ENCODE measurements at regions not wholly inside any gene's neighbourhood (a gene's known extent, or its start where the extent isn't known, plus 50 kb on each side); places are given as distances from the start of the nearest gene placed in this dataset.
"Not testable (repeated sequence)": the region's sequence is repeated elsewhere in the genome, so short reads cannot be mapped to it uniquely, and the experiment has no call there.

DNA sequence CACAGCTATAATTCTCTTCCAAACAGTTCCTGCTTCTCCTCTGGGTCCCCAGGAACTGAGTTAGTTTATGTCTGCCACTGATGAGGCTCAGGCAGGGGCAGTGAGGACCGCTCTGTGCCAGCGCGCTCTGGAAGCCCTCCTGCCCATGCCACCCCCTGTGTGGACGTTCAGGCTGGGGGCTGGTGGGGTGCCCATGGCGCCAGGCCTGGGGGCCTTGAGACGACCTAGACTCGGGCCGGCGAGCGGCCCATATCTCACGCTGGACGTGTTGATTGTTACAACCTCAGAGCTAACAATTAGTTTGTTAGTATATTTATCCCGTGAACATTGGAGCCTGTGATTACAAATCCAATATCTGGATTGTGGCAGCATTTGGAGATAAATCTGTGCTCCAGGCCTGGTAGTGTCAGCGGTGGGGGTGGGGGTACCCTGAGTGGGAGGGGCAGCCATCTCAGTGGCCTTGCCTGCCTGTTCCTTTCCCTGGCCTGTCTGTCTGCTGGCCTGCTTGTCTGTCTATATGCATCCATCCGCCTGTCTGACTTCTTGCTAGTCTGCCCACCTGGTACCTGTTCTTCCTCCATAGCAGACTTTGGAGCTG, 256.5 kb upstream of the MVB12B start:
- Histone ChIP-seq H3K36me3 (ENCODE audit: insufficient read depth, low read length, poor library complexity, severe bottlenecking) (no peaks in the 10 kb centered on the region), H3K27me3 (replicated peaks; ENCODE audit: insufficient read depth, low read depth, low read length, poor library complexity) (peaks cover 33% of the 10 kb centered on the region), H3K4me3 (ENCODE audit: low read depth, low read length, poor library complexity, severe bottlenecking) (no peak overlapping the region), H3K27ac (ENCODE audit: low read depth, low read length, poor library complexity, severe bottlenecking) (no peak overlapping the region), H3K4me1 (ENCODE audit: insufficient read depth, low read length, poor library complexity, severe bottlenecking) (no peaks in the 10 kb centered on the region), H3K9me3 (ENCODE audit: low read depth, low read length, poor library complexity, severe bottlenecking) (no peaks in the 10 kb centered on the region)
- BruUV-seq (replicated peaks), result no TSS peak
- no peak for TF ChIP-seq EZH2 (IDR thresholded peaks at IDR 0.05; ENCODE audit: borderline replicate concordance, low read depth, low read length, poor library complexity, severe bottlenecking)
- TF ChIP-seq, protein P1, sequence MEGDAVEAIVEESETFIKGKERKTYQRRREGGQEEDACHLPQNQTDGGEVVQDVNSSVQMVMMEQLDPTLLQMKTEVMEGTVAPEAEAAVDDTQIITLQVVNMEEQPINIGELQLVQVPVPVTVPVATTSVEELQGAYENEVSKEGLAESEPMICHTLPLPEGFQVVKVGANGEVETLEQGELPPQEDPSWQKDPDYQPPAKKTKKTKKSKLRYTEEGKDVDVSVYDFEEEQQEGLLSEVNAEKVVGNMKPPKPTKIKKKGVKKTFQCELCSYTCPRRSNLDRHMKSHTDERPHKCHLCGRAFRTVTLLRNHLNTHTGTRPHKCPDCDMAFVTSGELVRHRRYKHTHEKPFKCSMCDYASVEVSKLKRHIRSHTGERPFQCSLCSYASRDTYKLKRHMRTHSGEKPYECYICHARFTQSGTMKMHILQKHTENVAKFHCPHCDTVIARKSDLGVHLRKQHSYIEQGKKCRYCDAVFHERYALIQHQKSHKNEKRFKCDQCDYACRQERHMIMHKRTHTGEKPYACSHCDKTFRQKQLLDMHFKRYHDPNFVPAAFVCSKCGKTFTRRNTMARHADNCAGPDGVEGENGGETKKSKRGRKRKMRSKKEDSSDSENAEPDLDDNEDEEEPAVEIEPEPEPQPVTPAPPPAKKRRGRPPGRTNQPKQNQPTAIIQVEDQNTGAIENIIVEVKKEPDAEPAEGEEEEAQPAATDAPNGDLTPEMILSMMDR (conservative IDR thresholded peaks at IDR 0.05; ENCODE audit: low read depth, low read length), result no peak
- ChIA-PET CTCF (no interaction called here), POLR2A (ENCODE audit: low non-redundant PET) (no interaction called here)
- intact Hi-C loops (cut with micrococcal nuclease; ENCODE audit: unreplicated experiment), result no loop called here
- DNase-seq (ENCODE audit: low spot score), result no peak

DNA sequence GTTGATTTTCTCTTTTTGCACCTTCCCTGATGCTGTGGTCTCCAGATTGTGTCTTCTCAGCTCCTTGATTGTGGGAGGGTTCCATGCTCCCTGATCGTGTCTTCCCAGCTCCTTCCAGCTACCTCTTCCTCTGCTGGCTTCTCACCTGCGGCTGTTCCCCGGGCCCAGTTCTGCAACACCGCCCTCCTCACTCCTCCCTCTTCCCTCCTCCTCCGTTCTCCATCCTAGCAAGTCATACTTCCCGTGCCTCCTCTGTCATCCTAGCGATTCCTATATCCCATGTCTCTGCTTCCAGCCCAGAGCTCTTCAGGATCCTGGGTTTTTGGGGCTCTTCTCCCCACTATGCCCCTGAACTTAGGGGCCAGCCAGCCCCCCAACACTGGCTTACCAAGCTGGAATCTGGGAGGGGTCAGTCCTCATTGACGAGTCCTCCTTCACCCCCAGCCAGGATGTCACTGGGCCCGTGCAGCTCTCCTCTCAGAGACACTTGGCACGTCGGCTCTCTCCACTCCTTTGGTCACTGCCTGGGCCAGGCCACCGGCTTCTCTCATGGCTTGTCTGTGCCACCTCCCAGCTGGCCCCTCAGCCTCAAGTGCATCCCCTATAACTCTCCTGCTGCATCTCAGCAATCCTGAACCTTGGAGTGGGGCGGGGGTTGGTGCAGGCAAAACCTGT, 255.4 kb upstream of the MVB12B start:
- no peak for DNase-seq (ENCODE audit: low spot score)
- no peak for TF ChIP-seq EZH2 (IDR thresholded peaks at IDR 0.05; ENCODE audit: borderline replicate concordance, low read depth, low read length, poor library complexity, severe bottlenecking)
- TF ChIP-seq, protein P1 (conservative IDR thresholded peaks at IDR 0.05; ENCODE audit: low read depth, low read length), result no peak
- ChIA-PET POLR2A (ENCODE audit: low non-redundant PET) (no interaction called here), CTCF (no interaction called here)
- Histone ChIP-seq H3K27ac (ENCODE audit: low read depth, low read length, poor library complexity, severe bottlenecking) (no peak overlapping the region), H3K4me1 (ENCODE audit: insufficient read depth, low read length, poor library complexity, severe bottlenecking) (no peaks in the 10 kb centered on the region), H3K27me3 (replicated peaks; ENCODE audit: insufficient read depth, low read depth, low read length, poor library complexity) (peaks cover 26% of the 10 kb centered on the region), H3K36me3 (ENCODE audit: insufficient read depth, low read length, poor library complexity, severe bottlenecking) (no peaks in the 10 kb centered on the region), H3K4me3 (ENCODE audit: low read depth, low read length, poor library complexity, severe bottlenecking) (no peak overlapping the region), H3K9me3 (ENCODE audit: low read depth, low read length, poor library complexity, severe bottlenecking) (no peaks in the 10 kb centered on the region)
- BruUV-seq (replicated peaks), result no TSS peak
- intact Hi-C loops (cut with micrococcal nuclease; ENCODE audit: unreplicated experiment), result no loop called here

DNA sequence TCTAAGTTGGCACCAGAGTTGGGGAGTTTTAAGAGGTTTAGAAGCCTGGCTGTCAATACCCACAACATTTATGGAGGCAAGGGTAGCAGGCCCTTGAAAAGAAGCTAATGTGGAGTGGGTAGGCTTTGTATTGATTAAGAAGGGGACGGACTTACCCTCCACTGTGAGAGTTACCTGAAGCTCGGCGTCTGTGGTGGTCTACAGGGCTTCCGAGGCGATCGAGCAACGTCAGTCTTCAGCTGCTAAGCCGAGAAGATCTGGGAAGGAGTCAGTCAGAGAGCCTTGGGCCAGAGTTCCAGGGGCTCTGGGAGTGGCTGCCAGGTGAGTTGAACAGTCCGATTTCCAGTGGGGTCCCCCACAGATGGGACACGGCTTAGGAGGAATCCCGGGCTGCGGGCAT, 249.0 kb upstream of the MVB12B start:
- H3K4me1 ChIP-seq (ENCODE audit: insufficient read depth, low read length, poor library complexity, severe bottlenecking); POLR2A ChIA-PET (ENCODE audit: low non-redundant PET); intact Hi-C loops (cut with micrococcal nuclease; ENCODE audit: unreplicated experiment); H3K36me3 ChIP-seq (ENCODE audit: insufficient read depth, low read length, poor library complexity, severe bottlenecking); H3K4me3 ChIP-seq (ENCODE audit: low read depth, low read length, poor library complexity, severe bottlenecking); DNase-seq (ENCODE audit: low spot score); CTCF ChIA-PET; H3K27ac ChIP-seq (ENCODE audit: low read depth, low read length, poor library complexity, severe bottlenecking); H3K9me3 ChIP-seq (ENCODE audit: low read depth, low read length, poor library complexity, severe bottlenecking); BruUV-seq (replicated peaks): not testable (repeated sequence)
- H3K27me3 ChIP-seq (replicated peaks; ENCODE audit: insufficient read depth, low read depth, low read length, poor library complexity), result peaks cover 22% of the 10 kb centered on the region

DNA sequence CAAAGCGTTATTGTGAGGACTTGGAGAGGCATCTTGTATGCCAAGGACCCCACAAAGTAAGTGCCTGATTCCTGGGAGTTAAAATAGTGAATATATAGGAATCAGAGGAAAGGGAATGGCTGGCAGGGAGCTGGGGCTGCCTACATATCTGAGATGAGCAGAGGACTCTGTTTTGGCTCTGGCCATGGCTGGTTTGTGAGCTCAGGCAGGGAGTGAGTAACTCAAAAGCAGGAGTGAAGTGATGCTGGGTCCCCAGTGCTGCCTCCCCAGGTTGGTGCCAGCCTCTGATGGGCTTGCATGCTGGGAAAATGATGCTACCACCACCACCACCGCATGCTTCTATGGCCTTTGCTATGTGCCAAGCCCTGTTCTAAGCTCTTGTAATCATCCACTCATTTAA, 246.0 kb upstream of the MVB12B start:
- no TSS peak for BruUV-seq (replicated peaks)
- CTCF ChIA-PET, result no interaction called here

More for the DNA sequence above, 246.0 kb upstream of the MVB12B start:
- no peak overlapping the region for H3K4me3 ChIP-seq (ENCODE audit: low read depth, low read length, poor library complexity, severe bottlenecking)
- peaks cover 30% of the 10 kb centered on the region for H3K27me3 ChIP-seq (replicated peaks; ENCODE audit: insufficient read depth, low read depth, low read length, poor library complexity)
- DNase-seq (ENCODE audit: low spot score), result no peak
- H3K36me3 ChIP-seq (ENCODE audit: insufficient read depth, low read length, poor library complexity, severe bottlenecking), result no peaks in the 10 kb centered on the region
- H3K27ac ChIP-seq (ENCODE audit: low read depth, low read length, poor library complexity, severe bottlenecking), result no peak overlapping the region
- intact Hi-C loops (cut with micrococcal nuclease; ENCODE audit: unreplicated experiment), result no loop called here
- no peaks in the 10 kb centered on the region for H3K9me3 ChIP-seq (ENCODE audit: low read depth, low read length, poor library complexity, severe bottlenecking)
- POLR2A ChIA-PET (ENCODE audit: low non-redundant PET), result no interaction called here
- no peak for TF ChIP-seq EZH2 (IDR thresholded peaks at IDR 0.05; ENCODE audit: borderline replicate concordance, low read depth, low read length, poor library complexity, severe bottlenecking)
- TF ChIP-seq, protein P1 (conservative IDR thresholded peaks at IDR 0.05; ENCODE audit: low read depth, low read length), result no peak
- no peaks in the 10 kb centered on the region for H3K4me1 ChIP-seq (ENCODE audit: insufficient read depth, low read length, poor library complexity, severe bottlenecking)
